Right lobe of liver (tissue), 6 donors: ENCODE measurements at regions not wholly inside any gene's neighbourhood (a gene's known extent, or its start where the extent isn't known, plus 50 kb on each side); places are given as distances from the start of the nearest gene placed in this dataset.
"Not testable (repeated sequence)": the region's sequence is repeated elsewhere in the genome, so short reads cannot be mapped to it uniquely, and the experiment has no call there.

Experiments
- ATAC-seq, 4 donors: fragments of 200-7000 bp; cut with Tn5 transposase; one replicate each; pipeline ENCODE4 v1.9.1; 2020; ENCODE audit warnings: mild to moderate bottlenecking in 4 of 4, moderate library complexity in 4 of 4
- DNase-seq, 3 donors: peaks; one replicate each; pipeline ENCODE4 v3.0.0-alpha.2; 2020
- H3K27ac ChIP-seq, 3 donors: fragments of 200-600 bp; one replicate each; pipeline ENCODE4 v1.8.0; 2022
- H3K27me3 ChIP-seq, 2 donors: fragments of 200-600 bp; one replicate each; pipeline ENCODE4 v1.8.0; 2022
- H3K36me3 ChIP-seq, 4 donors: fragments of 200-600 bp; sonication (generic) in 1 of 4; one replicate each; pipeline versions ENCODE4 v1.5.1 to v1.8.0; 2017 to 2022; ENCODE audit warnings: control low read depth in 1 of 4
- H3K4me1 ChIP-seq, 4 donors: fragments of 200-600 bp; sonication (generic) in 1 of 4; one replicate each; pipeline versions ENCODE4 v1.5.1 to v1.8.0; 2017 to 2022; ENCODE audit warnings: control low read depth in 1 of 4
- H3K4me3 ChIP-seq, 3 donors: fragments of 200-600 bp; one replicate each; pipeline ENCODE4 v1.8.0; 2022
- H3K9me3 ChIP-seq, 4 donors: fragments of 200-600 bp; sonication (generic) in 1 of 4; one replicate each; pipeline versions ENCODE4 v1.5.1 to v1.8.0; 2017 to 2022; ENCODE audit warnings: control low read depth in 1 of 4
- POLR2A ChIP-seq: fragments of 450-650 bp; IDR thresholded peaks from one replicate; pipeline ENCODE4 v1.6.1; 2017; ENCODE audit warnings: antibody characterized with exemption, mild to moderate bottlenecking
- WGBS: methylation state at CpG from one replicate; pipeline ENCODE4 v1.1.6; 2018; ENCODE audit warnings: low coverage, low lambda C conversion rate; ENCODE audit not compliant: insufficient coverage; ENCODE audit errors: missing lambda C conversion rate; 5-methylcytosine and 5-hydroxymethylcytosine counted together
- intact Hi-C, 2 donors: fragments of 100-400 bp; cut with DNase I; formaldehyde crosslinking; loops; one replicate each; pipeline versions ENCODE4 v1.11.2 to v1.14.1; 2022
- TF ChIP-seq, protein P1 (sequence below), 4 donors: fragments of 200-600 bp in 3 of 4; fragments of 450-650 bp in 1 of 4; IDR thresholded peaks; one replicate each; pipeline versions ENCODE4 v1.5.1 to v1.8.0; 2016 to 2022; ENCODE audit warnings: antibody characterized with exemption in 4 of 4, mild to moderate bottlenecking in 2 of 4
- donor health status: DM: no; HTN: yes; CAD: no.
- donor health status: DM: no; HTN: no; CAD: no.
- donor health status: DM: no; HTN: no; CAD: no.
- donor health status: DM: no; HTN: yes; CAD: no.
- donor health status: DM: no; HTN: yes; CAD: no.

DNA sequence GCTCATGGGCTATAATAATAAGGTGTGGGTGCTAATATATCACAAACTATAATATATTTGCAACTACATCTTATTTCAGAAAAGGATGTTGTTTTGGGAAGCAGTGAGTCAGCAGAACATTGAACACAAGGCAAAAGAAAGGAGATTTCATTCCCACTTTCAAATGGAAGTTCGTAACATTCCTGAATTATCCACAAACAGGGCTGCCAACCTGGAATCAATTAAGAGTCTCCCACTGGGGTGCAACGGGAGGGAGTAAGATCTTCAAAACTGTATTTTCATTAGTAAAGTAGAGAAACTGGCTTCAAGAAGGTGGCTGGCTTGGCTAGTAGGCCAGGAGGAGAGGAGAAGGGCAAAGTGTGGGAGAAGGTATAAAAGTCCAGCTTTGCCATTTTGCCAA, 479.6 kb downstream of the CNTN3 start:
- TF ChIP-seq POLR2A = no peak
- TF ChIP-seq, protein P1, sequence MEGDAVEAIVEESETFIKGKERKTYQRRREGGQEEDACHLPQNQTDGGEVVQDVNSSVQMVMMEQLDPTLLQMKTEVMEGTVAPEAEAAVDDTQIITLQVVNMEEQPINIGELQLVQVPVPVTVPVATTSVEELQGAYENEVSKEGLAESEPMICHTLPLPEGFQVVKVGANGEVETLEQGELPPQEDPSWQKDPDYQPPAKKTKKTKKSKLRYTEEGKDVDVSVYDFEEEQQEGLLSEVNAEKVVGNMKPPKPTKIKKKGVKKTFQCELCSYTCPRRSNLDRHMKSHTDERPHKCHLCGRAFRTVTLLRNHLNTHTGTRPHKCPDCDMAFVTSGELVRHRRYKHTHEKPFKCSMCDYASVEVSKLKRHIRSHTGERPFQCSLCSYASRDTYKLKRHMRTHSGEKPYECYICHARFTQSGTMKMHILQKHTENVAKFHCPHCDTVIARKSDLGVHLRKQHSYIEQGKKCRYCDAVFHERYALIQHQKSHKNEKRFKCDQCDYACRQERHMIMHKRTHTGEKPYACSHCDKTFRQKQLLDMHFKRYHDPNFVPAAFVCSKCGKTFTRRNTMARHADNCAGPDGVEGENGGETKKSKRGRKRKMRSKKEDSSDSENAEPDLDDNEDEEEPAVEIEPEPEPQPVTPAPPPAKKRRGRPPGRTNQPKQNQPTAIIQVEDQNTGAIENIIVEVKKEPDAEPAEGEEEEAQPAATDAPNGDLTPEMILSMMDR (IDR thresholded peaks at IDR 0.05) = no peak
- no peaks in the 10 kb centered on the region for H3K36me3 ChIP-seq
- H3K27me3 ChIP-seq = no peaks in the 10 kb centered on the region
- 52% methylated on average over 2 of the region's 2 CpGs for WGBS
- H3K27ac ChIP-seq = no peak overlapping the region
- H3K4me3 ChIP-seq = no peak overlapping the region
- no peaks in the 10 kb centered on the region for H3K9me3 ChIP-seq
- no peak for DNase-seq
- no peak for ATAC-seq
- intact Hi-C loops = no loop called here
- no peaks in the 10 kb centered on the region for H3K4me1 ChIP-seq

DNA sequence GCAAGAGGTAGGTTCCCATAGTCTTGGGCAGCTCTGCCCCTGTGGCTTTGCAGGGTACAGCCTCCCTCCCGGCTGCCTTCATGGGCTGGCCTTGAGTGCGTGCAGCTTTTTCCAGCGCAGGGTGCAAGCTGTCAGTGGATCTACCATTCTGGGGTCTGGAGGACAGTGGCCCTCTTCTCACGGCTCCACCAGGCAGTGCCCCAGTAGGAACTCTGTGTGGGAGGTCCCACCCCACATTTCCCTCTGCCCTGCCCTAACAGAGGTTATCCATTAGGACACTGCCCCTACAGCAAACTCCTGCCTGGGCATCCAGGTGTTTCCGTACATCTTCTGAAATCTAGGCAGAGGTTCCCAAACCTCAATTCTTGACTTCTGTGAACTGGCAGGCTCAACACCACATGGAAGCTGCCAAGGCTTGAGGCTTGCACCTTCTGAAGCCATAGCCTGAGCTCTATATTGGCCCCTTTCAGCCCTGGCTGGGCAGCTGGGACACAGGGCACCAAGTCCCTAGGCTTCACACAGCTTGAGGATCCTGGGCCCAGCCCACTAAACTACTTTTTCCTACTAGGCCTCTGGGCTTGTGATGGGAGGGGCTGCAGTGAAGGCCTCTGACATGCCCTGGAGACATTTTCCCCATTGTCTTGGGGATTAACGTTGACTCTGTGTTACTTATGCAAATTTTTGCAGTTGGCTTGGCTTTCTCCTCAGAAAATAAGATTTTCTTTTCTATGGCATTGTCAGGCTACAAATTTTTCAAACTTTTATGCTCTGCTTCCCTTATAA, 482.7 kb downstream of the CNTN3 start:
- H3K4me3 ChIP-seq, intact Hi-C loops, H3K36me3 ChIP-seq, H3K4me1 ChIP-seq, H3K9me3 ChIP-seq, H3K27ac ChIP-seq, ATAC-seq, H3K27me3 ChIP-seq: not testable (repeated sequence)
- 13% methylated on average over 1 of the region's 6 CpGs for WGBS
- peak in 1 of 3 donors; percentile 18 for DNase-seq

DNA sequence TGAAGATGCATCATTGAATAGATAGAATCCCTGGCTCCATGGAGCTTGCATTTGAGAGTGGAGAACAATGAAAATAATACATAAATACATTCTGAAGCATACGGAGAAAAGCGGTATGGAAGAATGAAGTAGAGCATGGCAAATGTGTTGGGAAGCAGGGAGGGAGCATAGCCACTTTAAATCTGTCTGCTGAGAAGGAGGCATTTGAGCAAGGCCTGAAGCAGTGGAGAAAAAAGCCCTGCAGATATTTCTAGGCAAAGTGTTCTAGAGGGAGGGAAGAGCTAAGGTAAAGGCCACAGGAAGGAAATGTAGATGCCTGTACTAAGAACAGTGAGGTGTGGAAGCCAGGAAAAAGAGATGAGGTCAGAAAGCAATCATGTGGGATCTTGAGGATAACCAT, 484.8 kb downstream of the CNTN3 start:
- H3K27me3 ChIP-seq = no peaks in the 10 kb centered on the region
- WGBS = 80% methylated on average over 1 of the region's 2 CpGs
- no peaks in the 10 kb centered on the region for H3K4me1 ChIP-seq
- no peak overlapping the region for H3K4me3 ChIP-seq
- ATAC-seq = no peak
- no peaks in the 10 kb centered on the region for H3K36me3 ChIP-seq
- DNase-seq = no peak
- H3K9me3 ChIP-seq = no peaks in the 10 kb centered on the region
- intact Hi-C loops = no loop called here
- TF ChIP-seq, protein P1 (IDR thresholded peaks at IDR 0.05) = no peak
- no peak for TF ChIP-seq POLR2A
- no peak overlapping the region for H3K27ac ChIP-seq

DNA sequence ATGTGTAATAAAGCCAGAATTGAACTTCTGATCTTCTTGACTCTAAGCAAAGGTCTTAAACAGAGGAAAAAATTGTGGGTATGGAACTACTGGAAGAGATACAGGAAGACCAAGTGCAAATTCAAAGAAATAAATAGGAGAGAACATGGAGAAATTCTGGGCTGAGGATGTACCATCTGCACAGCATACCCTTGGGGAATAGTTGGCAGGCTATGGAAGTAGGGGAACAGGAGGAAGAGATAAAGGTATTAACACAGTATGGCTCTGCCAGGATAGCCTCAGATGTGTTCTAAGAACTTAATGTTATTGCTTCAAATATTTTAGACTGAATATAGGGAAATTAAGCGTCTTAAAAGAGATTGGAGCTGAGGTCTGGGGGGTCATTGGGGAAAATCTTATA, 485.4 kb downstream of the CNTN3 start:
- Histone ChIP-seq H3K9me3 (no peaks in the 10 kb centered on the region), H3K36me3 (no peaks in the 10 kb centered on the region), H3K27me3 (no peaks in the 10 kb centered on the region), H3K27ac (no peak overlapping the region), H3K4me1 (no peaks in the 10 kb centered on the region), H3K4me3 (no peak overlapping the region)
- intact Hi-C loops = no loop called here
- 57% methylated on average over 1 of the region's 1 CpG for WGBS
- DNase-seq (no peak), ATAC-seq (no peak)
- no peak for TF ChIP-seq POLR2A
- TF ChIP-seq, protein P1 (IDR thresholded peaks at IDR 0.05) = no peak

DNA sequence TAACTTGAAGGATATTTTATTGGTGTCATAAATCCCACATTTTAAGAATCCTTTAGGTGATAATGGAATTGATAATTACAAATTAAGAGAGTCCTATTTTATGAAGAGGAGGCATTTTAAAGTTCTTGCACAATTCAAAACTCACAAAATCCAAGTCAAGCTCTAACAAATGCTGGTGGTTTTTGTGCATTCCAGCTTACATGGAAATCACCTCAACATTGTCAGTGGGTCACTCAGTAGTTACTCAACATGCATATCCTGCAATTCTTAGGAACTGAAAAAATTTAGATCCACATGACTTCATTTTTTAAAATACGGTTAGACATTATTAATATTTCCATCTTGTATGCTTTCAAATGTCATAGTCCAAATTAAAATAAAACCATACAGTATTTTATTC, 487.2 kb downstream of the CNTN3 start:
- Histone ChIP-seq H3K36me3 (no peaks in the 10 kb centered on the region), H3K27ac (no peak overlapping the region), H3K9me3 (no peaks in the 10 kb centered on the region), H3K4me3 (no peak overlapping the region), H3K27me3 (no peaks in the 10 kb centered on the region), H3K4me1 (no peaks in the 10 kb centered on the region)
- DNase-seq (no peak), ATAC-seq (no peak)
- WGBS = 85% methylated on average over 1 of the region's 1 CpG
- intact Hi-C loops = no loop called here
- TF ChIP-seq, protein P1 (IDR thresholded peaks at IDR 0.05) = no peak
- no peak for TF ChIP-seq POLR2A
